ENCODE measurements at regions not wholly inside any gene's neighbourhood (a gene's known extent, or its start where the extent isn't known, plus 50 kb on each side); places are given as distances from the start of the nearest gene placed in this dataset.
"Not testable (repeated sequence)": the region's sequence is repeated elsewhere in the genome, so short reads cannot be mapped to it uniquely, and the experiment has no call there.

DNA sequence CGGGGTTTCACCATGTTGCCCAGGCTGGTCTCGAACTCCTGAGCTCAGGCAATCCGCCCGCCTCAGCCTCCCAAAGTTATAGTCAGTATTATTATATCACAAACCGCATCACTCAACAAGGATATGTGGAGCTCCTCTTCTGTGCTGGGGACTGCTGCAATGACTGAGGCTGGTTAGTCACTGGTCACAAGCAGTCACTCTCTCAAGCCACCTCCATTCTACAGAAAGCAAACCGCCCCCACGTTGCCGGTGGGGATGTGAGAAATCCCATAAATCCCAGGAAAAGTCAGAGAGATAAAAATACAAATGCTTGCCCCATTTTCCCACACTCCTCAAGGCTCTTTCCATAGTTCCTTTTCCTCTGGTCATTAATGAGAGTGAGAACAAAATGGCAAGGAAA, 155.7 kb downstream of the ADSS2 start:
- no peak for DNase-seq (ENCODE audit: low read depth in 2 of 2)

DNA sequence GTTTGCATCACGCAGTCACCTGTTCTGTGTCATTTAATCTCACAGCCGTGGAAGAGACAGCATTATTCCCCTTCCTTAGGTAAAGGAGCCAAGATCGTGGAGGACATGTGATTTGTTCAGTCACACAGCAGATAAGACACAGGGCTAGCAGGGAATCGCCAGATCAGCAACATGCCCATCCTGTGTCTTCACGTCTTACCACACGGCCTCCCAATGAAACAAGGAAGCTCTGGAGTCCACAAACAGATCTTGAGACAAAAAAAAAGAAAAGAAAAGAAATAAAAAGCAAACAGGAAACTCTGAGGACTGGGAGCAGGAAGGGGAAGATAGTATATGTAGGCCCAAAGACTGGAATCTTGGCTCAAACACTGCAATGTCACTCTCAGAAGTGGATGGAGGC, 155.3 kb downstream of the ADSS2 start:
- DNase-seq (ENCODE audit: low read depth in 2 of 2): peak in 1 of 2 donors; percentile 19

DNA sequence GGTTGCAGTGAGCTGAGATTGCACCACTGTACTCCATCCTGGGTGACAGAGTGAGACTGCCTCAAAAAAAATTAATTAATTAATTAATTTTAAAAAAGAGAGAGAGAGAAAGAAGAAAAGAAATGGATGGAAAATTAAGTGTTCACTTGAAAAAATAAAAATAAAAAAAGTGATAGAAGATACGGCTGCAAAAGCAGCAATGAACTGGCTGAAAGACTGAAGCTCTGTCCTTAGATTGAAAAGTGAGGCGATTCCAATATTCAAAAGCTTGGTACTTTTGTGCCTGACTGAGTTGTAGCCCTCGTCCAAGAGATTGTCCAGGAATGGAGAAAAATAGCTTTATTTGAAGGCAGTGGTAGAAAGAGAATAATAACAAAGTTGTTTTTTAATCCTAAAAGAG, 154.6 kb downstream of the ADSS2 start:
- DNase-seq (ENCODE audit: low read depth in 2 of 2): no peak

- no peak for DNase-seq (ENCODE audit: low read depth in 2 of 2)
Measured at GRCh38 chr1:244297616-244298015, 154.1 kb downstream of the ADSS2 start.

GRCh38 chr1:244300029-244300375, 151.7 kb downstream of the ADSS2 start:
- DNase-seq (ENCODE audit: low read depth in 2 of 2): not testable (repeated sequence)

GRCh38 chr1:244301595-244302130, 150.0 kb downstream of the ADSS2 start:
- DNase-seq (ENCODE audit: low read depth in 2 of 2): no peak

GRCh38 chr1:244302876-244303609, 148.7 kb downstream of the ADSS2 start:
- DNase-seq (ENCODE audit: low read depth in 2 of 2): peak in 1 of 2 donors; percentile 59

DNA sequence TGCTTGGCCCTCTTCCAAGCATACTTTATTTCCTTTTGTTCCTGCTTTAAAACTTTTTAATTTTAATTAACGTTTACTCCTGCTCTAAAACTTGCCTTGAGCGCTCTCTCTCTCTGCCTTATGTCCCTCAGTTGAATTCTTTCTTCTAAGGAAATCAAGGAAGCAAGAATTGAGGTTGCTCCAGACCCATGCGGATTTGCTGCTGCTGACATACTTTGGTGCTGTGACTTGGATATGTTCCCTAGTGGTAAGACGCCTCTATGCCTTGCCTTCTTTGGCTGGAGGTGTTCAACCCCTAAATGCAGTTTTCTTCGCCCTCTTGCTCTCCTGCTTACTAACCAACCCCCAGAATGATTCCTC, 148.1 kb downstream of the ADSS2 start:
- no peak for DNase-seq (ENCODE audit: low read depth in 2 of 2)

- DNase-seq (ENCODE audit: low read depth in 2 of 2): no peak
Measured at GRCh38 chr1:244304156-244304555, 147.6 kb downstream of the ADSS2 start.

- no peak for DNase-seq (ENCODE audit: low read depth in 2 of 2)
Measured at GRCh38 chr1:244304656-244305055, 147.1 kb downstream of the ADSS2 start.

DNA sequence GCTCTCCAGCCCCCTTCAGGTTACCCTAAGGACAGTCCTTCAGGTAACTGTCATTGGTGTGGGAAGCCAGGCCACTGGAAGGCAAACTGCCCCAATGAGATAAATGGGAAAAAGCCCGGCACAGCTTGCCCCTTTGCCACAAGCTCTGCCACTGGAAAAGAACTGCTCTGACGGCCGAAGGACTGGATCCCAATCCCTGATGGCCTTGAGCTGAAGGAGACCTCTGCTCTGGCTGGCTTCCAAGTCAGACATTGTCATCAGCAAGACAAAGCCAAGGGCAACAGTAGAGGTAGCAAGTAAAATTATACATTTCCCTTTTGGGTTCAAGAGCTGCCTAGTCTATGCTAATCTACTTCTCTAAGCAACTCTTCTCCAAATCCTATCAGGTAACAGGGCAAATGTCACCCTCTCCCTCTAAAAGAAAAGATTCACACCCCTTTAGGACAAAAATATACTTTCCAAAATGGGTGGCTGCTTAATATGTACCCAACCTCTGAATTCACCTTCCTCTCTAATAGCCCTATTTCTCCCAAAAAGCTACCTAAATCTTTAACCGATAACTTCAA, 145.8 kb downstream of the ADSS2 start:
- DNase-seq (ENCODE audit: low read depth in 2 of 2): no peak

- DNase-seq (ENCODE audit: low read depth in 2 of 2): no peak
Measured at GRCh38 chr1:244306544-244306943, 145.2 kb downstream of the ADSS2 start.

GRCh38 chr1:244309191-244309590, 142.5 kb downstream of the ADSS2 start:
- not testable (repeated sequence) for DNase-seq (ENCODE audit: low read depth in 2 of 2)

DNA sequence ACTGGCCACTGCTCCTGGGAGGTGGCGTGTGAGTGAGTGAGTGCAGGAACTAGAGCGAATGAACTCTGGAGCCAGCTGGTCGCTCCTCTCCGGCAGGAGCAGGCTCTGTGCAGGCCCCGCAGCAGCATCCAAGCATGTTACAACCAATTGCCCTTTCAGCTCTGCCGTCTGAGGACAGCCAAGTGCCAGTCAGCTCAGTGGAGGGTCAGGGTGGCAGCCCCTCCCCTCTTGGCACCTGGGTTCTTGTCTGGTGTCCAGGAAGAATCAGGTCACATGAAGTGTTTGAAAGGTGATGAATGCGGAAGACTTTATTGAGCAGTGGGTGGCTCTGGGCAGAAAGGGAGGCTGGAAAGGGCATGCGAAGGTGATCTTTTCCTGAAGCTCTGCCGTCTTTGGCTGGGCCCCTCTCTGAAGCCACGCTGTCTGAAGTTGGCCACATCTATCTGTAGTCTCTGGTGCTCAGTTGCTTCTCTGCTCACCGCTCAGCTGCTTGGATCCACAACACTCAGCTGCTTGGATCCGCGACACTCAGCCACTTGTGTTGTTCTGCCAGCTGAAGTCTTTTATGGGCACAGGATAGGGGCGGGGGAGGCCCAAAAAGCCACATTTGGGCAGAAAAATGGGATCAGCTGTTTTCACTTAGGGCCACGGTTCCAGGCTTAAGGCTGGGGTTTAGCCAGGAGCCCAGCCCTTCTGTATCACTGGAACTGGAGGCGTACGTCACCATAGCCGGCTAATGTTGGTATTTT, 139.8 kb downstream of the ADSS2 start:
- DNase-seq (ENCODE audit: low read depth in 2 of 2): no peak

GRCh38 chr1:244313346-244313745, 138.4 kb downstream of the ADSS2 start:
- DNase-seq (ENCODE audit: low read depth in 2 of 2): no peak

DNA sequence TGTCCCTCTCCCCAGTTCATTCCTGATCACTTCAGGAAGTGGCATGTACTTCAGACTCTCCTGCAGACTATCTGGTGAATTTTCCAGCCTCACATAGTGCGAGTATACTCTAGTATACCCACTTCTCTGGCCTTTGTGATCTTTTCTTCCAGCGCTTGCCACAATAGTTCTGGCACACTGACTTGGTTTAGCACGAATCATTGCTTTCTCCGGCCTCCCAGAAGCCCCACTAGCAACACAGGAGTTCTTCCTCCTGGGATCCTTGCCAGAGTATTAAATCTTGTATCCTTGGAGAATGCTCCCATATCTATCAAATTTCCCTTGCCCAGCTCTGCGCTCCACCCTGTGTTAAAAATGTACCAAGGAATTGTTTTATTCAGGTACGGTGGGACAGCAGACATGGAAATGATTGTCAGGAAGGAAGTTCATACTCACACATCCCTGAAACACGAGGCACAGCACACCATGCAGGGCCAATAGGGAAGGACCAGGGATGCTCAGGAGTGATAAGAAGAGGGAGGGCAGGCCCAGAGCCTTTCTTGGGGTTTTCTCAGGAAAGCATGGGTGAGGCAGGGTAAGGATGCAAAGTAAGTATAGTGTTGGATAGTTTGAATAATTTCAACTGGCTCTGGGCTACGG, 136.7 kb downstream of the ADSS2 start:
- DNase-seq (ENCODE audit: low read depth in 2 of 2): peak; percentile 73 to 77

- no peak for DNase-seq (ENCODE audit: low read depth in 2 of 2)
Measured at GRCh38 chr1:244315996-244316395, 135.7 kb downstream of the ADSS2 start.

GRCh38 chr1:244316407-244316806, 135.3 kb downstream of the ADSS2 start:
- DNase-seq (ENCODE audit: low read depth in 2 of 2): no peak

DNA sequence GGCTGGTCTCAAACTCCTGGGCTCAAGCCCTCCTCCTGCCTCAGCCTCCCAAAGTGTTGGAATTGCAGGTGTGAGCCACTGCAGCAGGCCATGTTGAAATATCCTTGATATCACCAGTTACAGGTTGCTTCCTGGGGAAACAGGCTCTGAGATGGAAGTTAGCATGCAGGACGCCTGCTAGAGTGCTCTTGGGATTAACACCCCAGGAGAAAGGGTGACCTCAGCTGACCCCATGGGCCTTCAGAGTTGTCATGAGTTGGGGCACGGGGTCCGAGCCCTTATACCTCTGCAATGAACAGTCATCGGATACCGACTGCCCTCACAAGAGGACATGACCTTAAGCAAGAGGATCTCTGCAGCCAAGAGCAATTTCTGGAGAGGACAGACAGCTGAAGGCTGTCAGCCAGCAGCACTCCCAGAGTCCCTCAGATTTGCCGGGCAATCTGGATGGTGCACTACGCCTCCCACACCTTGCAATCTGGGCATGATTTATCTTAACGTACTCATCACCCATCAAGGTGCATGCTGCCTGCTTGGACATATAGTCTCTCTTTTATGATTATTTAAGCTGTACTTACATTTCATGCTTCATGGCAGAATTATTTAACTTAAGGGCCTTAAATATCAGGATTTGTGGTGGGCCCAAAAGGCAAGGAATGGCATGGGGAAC, 134.6 kb downstream of the ADSS2 start:
- DNase-seq (ENCODE audit: low read depth in 2 of 2): no peak

- no peak for DNase-seq (ENCODE audit: low read depth in 2 of 2)
Measured at GRCh38 chr1:244318078-244318477, 133.6 kb downstream of the ADSS2 start.

DNA sequence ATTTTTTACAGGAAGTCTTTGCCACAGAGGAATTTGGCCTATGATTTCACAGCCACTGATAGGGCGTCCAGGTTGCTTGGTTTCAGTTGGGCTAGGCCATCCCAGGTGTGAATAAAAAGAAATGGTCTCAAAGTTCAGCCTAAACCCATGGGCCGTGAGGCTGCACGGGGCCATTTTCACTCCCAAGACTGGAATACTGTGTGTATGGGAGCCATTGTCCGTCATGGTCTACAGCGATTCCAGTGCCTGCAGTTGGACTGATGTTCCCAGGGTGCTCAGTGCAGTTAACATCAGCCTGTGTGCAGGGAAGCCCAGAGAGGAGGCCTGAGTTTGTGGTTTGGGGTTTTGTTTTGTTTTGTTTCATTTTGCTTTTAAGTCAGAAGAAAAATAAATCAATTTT, 133.2 kb downstream of the ADSS2 start:
- no peak for DNase-seq (ENCODE audit: low read depth in 2 of 2)
